ENCODE measurements at regions not wholly inside any gene's neighbourhood (a gene's known extent, or its start where the extent isn't known, plus 50 kb on each side); places are given as distances from the start of the nearest gene placed in this dataset.

DNA sequence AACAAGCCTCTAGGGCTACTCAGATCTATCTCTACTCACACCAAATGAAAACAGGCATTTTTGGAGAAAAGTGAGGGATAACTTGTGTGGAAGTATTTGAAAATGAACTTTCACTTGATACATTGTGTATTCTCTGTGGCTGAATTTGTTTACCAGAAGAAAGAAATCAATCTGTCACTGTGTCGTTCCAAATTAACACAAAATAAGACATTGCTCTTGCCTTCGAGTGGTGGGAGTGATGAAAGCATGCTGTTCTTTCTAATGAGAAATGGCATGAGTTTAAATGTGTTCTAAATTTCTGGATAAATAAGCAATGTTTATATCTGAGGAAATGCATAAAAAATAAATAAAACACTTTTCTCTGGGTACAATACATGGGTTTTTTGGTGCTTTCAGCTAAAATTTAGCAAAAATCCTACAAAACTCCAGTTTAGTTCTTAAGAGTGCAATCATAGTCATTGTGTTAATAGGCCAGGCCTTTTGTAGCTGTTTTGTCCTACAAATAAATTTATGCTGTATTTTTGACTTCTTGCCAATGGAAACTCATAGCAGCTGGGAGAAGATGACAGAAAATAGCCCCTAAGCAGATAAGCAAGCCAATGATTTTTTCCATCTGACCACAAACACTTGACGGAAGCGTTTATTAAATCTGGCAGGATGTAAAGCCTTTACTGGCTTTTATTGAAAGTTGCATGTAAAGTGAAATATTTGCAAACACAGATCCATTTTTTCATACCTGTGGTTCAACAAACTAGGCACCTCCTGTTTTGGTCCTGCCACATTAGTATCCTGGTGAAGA, 1064.1 kb upstream of the GHITM start:
- Histone ChIP-seq H3K36me3 (ENCODE audit: control insufficient read depth, insufficient read depth, low read length) (no peaks in the 10 kb centered on the region), H3K27me3 (ENCODE audit: control insufficient read depth, insufficient read depth, low read length) (no peaks in the 10 kb centered on the region), H3K4me3 (ENCODE audit: low read depth, low read length) (no peak overlapping the region)
- no peak for DNase-seq (ENCODE audit: low read depth)
- TF ChIP-seq, protein P1, sequence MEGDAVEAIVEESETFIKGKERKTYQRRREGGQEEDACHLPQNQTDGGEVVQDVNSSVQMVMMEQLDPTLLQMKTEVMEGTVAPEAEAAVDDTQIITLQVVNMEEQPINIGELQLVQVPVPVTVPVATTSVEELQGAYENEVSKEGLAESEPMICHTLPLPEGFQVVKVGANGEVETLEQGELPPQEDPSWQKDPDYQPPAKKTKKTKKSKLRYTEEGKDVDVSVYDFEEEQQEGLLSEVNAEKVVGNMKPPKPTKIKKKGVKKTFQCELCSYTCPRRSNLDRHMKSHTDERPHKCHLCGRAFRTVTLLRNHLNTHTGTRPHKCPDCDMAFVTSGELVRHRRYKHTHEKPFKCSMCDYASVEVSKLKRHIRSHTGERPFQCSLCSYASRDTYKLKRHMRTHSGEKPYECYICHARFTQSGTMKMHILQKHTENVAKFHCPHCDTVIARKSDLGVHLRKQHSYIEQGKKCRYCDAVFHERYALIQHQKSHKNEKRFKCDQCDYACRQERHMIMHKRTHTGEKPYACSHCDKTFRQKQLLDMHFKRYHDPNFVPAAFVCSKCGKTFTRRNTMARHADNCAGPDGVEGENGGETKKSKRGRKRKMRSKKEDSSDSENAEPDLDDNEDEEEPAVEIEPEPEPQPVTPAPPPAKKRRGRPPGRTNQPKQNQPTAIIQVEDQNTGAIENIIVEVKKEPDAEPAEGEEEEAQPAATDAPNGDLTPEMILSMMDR (IDR thresholded peaks at IDR 0.05; ENCODE audit: insufficient read depth, low read length, poor library complexity, severe bottlenecking) = no peak

DNA sequence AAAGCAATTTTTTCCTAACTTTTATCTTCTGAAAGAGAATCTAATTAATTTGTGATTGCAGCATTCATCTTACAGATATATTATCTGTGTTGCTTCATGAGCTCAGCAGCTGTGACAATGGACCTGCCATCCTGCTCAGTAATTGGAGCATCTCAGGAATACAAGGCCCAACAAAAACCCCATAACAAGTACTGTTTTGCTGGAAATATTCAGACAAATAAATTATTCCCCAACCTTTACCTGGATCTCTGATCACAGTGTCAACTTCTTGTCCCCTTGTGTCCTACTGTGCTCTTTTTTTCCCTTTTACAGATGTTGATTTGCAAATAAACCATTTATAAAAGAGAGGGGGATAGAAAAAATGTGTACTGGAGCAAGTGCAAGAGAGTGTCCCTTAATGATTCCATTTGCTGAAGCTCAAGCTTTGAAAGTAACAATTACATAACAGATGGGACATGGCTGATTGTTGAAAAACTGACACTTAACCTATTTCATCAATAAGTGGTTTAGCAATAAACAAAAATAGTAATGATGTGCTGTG, 1063.4 kb upstream of the GHITM start:
- no peak overlapping the region for H3K4me3 ChIP-seq (ENCODE audit: low read depth, low read length)
- H3K27me3 ChIP-seq (ENCODE audit: control insufficient read depth, insufficient read depth, low read length) = no peaks in the 10 kb centered on the region
- TF ChIP-seq, protein P1 (IDR thresholded peaks at IDR 0.05; ENCODE audit: insufficient read depth, low read length, poor library complexity, severe bottlenecking) = no peak
- no peak for DNase-seq (ENCODE audit: low read depth)
- H3K36me3 ChIP-seq (ENCODE audit: control insufficient read depth, insufficient read depth, low read length) = no peaks in the 10 kb centered on the region

- TF ChIP-seq, protein P1 (IDR thresholded peaks at IDR 0.05; ENCODE audit: insufficient read depth, low read length, poor library complexity, severe bottlenecking) = no peak
- Histone ChIP-seq H3K27me3 (ENCODE audit: control insufficient read depth, insufficient read depth, low read length) (no peaks in the 10 kb centered on the region), H3K36me3 (ENCODE audit: control insufficient read depth, insufficient read depth, low read length) (no peaks in the 10 kb centered on the region), H3K4me3 (ENCODE audit: low read depth, low read length) (no peak overlapping the region)
- DNase-seq (ENCODE audit: low read depth) = no peak
Measured at GRCh38 chr10:83076443-83076842, 1062.9 kb upstream of the GHITM start.

DNA sequence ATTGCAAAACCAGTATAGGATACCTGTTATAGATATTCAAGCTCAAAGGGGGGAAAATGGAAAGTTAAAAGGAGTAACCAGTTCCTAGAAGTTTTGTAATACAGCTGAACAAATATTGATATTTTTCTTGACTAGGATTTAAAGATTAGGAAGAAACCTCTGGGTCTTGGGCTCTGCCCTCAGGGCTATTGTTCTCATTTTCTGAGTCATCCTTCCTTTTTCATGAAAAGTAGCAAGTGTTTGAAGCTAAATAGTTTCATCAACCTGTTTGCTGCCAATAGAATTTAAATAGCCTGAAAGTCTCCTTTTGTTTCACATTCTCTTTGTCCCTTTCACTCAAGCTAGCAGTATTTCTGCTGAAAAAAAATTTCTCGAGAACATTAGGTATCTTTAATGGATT, 1061.1 kb upstream of the GHITM start:
- TF ChIP-seq, protein P1 (IDR thresholded peaks at IDR 0.05; ENCODE audit: insufficient read depth, low read length, poor library complexity, severe bottlenecking) = no peak
- no peaks in the 10 kb centered on the region for H3K36me3 ChIP-seq (ENCODE audit: control insufficient read depth, insufficient read depth, low read length)
- no peak for DNase-seq (ENCODE audit: low read depth)
- no peak overlapping the region for H3K4me3 ChIP-seq (ENCODE audit: low read depth, low read length)
- H3K27me3 ChIP-seq (ENCODE audit: control insufficient read depth, insufficient read depth, low read length) = no peaks in the 10 kb centered on the region

GRCh38 chr10:83078645-83079044, 1060.7 kb upstream of the GHITM start:
- TF ChIP-seq, protein P1 (IDR thresholded peaks at IDR 0.05; ENCODE audit: insufficient read depth, low read length, poor library complexity, severe bottlenecking) = no peak
- Histone ChIP-seq H3K36me3 (ENCODE audit: control insufficient read depth, insufficient read depth, low read length) (no peaks in the 10 kb centered on the region), H3K27me3 (ENCODE audit: control insufficient read depth, insufficient read depth, low read length) (no peaks in the 10 kb centered on the region), H3K4me3 (ENCODE audit: low read depth, low read length) (no peak overlapping the region)
- DNase-seq (ENCODE audit: low read depth) = no peak

Data from kidney epithelial cell (primary cell).